ENCODE measurements at regions not wholly inside any gene's neighbourhood (a gene's known extent, or its start where the extent isn't known, plus 50 kb on each side); places are given as distances from the start of the nearest gene placed in this dataset.

DNA sequence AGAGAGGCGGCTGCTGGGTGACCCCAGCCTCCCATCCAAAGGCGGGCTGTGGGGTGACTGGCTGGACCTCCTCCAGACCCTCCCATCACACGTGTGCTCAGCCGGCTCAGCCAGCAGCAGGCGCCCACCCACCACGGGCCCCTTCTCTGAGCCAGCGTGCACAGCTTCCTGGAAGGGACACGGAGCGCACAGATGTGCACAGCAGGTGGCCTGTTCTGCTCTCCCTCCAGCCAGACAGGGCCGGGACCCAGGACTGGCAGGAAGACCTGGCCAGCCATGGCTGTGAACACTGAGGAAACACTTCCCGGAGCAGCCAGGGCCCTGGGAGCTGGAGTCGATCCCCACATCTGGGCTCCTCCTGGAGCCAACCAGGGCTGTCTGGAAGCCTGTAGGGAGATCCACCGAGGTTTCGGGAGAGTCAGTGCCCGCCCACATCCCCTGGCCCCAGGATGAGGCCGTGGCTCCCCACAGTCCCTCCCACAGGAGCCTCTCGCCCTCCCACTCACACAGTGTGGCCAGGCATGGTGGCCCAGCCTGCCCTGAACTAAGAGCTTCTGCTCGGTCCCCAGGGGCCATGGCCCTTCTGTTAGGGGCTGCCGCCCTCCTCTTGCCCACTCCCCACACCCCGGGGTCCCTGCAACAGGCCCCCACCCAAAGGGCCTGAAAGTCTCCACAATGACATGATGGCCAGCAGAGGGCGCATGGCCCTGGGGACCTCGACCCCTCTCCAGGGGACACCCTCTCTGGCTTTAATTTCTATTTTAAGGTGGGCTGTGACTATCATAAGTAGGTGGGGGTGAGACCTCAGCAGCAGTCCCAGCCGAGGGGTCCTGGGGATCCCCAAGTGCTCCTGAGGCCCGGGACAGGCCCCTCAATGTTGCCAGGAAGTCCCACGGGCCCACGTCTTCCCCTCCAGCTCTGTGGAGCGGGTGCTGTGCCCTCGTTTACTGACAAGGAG, 90.6 kb upstream of the FGF3 start:
- WGBS (ENCODE audit: low lambda C conversion rate), result 41% methylated on average over 13 of the region's 28 CpGs
- CTCF ChIA-PET (ENCODE audit: low intra/inter-chr PET ratio, low total read pairs), result interaction anchor here (1.3 to 1.5 kb wide), 2 partner anchors 282 to 286 kb away, joined by 4 to 6 read pairs; no protein-coding TSS in a partner anchor
- FAIRE-seq (no peak), DNase-seq (ENCODE audit: low spot score) (no peak), ATAC-seq (peak; percentile 49)
- H2AFZ ChIP-seq (ENCODE audit: low read length), result no peak overlapping the region
- no peaks in the 10 kb centered on the region for H3K79me2 ChIP-seq (ENCODE audit: insufficient read depth, low read length)
- no peaks in the 10 kb centered on the region for H3K36me3 ChIP-seq (replicated peaks in 1 of 2; ENCODE audit: control insufficient read depth in 1 of 2, insufficient read depth in 2 of 2, low read length in 2 of 2)
- no peak overlapping the region for H3K27ac ChIP-seq (ENCODE audit: extremely low read length, insufficient read depth, low read length)
- POLR2A ChIA-PET, result no interaction called here
- in situ Hi-C loops (cut with HindIII; ENCODE audit: extremely low pct_ligation_motif_present, low pct_unique_long_range_greater_than_20kb) (loop anchor here (5.0 kb wide), 1 partner anchor 282 kb away; no protein-coding TSS in a partner anchor), intact Hi-C loops (cut with micrococcal nuclease; ENCODE audit: unreplicated experiment) (loop anchor here (1.0 kb wide), 1 partner anchor 281 kb away; no protein-coding TSS in a partner anchor)
- BruUV-seq (replicated peaks), result no TSS peak
- TF ChIP-seq ZNF530 (CRISPR knock-in tag; IDR thresholded peaks at IDR 0.05; ENCODE audit: low read depth), result no peak
- no peak for TF ChIP-seq NFYC (CRISPR knock-in tag; IDR thresholded peaks at IDR 0.05)
- TF ChIP-seq, protein P1, sequence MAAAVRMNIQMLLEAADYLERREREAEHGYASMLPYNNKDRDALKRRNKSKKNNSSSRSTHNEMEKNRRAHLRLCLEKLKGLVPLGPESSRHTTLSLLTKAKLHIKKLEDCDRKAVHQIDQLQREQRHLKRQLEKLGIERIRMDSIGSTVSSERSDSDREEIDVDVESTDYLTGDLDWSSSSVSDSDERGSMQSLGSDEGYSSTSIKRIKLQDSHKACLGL (CRISPR knock-in tag; IDR thresholded peaks at IDR 0.05), result no peak
- no peak for TF ChIP-seq ZNF331 (CRISPR knock-in tag; IDR thresholded peaks at IDR 0.05)
- TF ChIP-seq, protein P2, sequence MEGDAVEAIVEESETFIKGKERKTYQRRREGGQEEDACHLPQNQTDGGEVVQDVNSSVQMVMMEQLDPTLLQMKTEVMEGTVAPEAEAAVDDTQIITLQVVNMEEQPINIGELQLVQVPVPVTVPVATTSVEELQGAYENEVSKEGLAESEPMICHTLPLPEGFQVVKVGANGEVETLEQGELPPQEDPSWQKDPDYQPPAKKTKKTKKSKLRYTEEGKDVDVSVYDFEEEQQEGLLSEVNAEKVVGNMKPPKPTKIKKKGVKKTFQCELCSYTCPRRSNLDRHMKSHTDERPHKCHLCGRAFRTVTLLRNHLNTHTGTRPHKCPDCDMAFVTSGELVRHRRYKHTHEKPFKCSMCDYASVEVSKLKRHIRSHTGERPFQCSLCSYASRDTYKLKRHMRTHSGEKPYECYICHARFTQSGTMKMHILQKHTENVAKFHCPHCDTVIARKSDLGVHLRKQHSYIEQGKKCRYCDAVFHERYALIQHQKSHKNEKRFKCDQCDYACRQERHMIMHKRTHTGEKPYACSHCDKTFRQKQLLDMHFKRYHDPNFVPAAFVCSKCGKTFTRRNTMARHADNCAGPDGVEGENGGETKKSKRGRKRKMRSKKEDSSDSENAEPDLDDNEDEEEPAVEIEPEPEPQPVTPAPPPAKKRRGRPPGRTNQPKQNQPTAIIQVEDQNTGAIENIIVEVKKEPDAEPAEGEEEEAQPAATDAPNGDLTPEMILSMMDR (CRISPR knock-in tag; IDR thresholded peaks at IDR 0.05), result peak; percentile 68
- TF ChIP-seq, protein P3, sequence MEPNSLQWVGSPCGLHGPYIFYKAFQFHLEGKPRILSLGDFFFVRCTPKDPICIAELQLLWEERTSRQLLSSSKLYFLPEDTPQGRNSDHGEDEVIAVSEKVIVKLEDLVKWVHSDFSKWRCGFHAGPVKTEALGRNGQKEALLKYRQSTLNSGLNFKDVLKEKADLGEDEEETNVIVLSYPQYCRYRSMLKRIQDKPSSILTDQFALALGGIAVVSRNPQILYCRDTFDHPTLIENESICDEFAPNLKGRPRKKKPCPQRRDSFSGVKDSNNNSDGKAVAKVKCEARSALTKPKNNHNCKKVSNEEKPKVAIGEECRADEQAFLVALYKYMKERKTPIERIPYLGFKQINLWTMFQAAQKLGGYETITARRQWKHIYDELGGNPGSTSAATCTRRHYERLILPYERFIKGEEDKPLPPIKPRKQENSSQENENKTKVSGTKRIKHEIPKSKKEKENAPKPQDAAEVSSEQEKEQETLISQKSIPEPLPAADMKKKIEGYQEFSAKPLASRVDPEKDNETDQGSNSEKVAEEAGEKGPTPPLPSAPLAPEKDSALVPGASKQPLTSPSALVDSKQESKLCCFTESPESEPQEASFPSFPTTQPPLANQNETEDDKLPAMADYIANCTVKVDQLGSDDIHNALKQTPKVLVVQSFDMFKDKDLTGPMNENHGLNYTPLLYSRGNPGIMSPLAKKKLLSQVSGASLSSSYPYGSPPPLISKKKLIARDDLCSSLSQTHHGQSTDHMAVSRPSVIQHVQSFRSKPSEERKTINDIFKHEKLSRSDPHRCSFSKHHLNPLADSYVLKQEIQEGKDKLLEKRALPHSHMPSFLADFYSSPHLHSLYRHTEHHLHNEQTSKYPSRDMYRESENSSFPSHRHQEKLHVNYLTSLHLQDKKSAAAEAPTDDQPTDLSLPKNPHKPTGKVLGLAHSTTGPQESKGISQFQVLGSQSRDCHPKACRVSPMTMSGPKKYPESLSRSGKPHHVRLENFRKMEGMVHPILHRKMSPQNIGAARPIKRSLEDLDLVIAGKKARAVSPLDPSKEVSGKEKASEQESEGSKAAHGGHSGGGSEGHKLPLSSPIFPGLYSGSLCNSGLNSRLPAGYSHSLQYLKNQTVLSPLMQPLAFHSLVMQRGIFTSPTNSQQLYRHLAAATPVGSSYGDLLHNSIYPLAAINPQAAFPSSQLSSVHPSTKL (CRISPR knock-in tag; IDR thresholded peaks at IDR 0.05), result no peak
- no peak for TF ChIP-seq ZNF431 (CRISPR knock-in tag; IDR thresholded peaks at IDR 0.05; ENCODE audit: borderline replicate concordance, low read depth)
- no peak for TF ChIP-seq ZNF124 (CRISPR knock-in tag; IDR thresholded peaks at IDR 0.05)
- TF ChIP-seq, protein P4, sequence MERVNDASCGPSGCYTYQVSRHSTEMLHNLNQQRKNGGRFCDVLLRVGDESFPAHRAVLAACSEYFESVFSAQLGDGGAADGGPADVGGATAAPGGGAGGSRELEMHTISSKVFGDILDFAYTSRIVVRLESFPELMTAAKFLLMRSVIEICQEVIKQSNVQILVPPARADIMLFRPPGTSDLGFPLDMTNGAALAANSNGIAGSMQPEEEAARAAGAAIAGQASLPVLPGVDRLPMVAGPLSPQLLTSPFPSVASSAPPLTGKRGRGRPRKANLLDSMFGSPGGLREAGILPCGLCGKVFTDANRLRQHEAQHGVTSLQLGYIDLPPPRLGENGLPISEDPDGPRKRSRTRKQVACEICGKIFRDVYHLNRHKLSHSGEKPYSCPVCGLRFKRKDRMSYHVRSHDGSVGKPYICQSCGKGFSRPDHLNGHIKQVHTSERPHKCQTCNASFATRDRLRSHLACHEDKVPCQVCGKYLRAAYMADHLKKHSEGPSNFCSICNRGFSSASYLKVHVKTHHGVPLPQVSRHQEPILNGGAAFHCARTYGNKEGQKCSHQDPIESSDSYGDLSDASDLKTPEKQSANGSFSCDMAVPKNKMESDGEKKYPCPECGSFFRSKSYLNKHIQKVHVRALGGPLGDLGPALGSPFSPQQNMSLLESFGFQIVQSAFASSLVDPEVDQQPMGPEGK (CRISPR knock-in tag; IDR thresholded peaks at IDR 0.05), result 0 out of 2 replicates have a peak, but pooled peaks have one; percentile 31
- H3K4me1 ChIP-seq (ENCODE audit: insufficient read depth, low read length), result no peaks in the 10 kb centered on the region
- H3K4me2 ChIP-seq (ENCODE audit: low read depth, low read length), result no peak overlapping the region
- no peaks in the 10 kb centered on the region for H3K9me3 ChIP-seq (ENCODE audit: low read length)
- H3K9ac ChIP-seq (ENCODE audit: insufficient read depth, low read depth, low read length), result no peak overlapping the region
- H3K27me3 ChIP-seq (ENCODE audit: control insufficient read depth in 1 of 2, insufficient read depth in 2 of 2, low read length in 2 of 2), result peaks cover 1 to 12% of the 10 kb centered on the region in 2 experiments; a peak in 2 of 5 replicates
- H3K4me3 ChIP-seq (replicated peaks in 1 of 3; ENCODE audit: insufficient read depth in 1 of 3, low read depth in 2 of 3, low read length in 3 of 3), result no peak overlapping the region
- no peaks in the 10 kb centered on the region for H4K20me1 ChIP-seq (ENCODE audit: insufficient read depth, low read length)

Data from HepG2 (cell line).